Choroid plexus epithelial cell (primary cell): ENCODE measurements at regions not wholly inside any gene's neighbourhood (a gene's known extent, or its start where the extent isn't known, plus 50 kb on each side); places are given as distances from the start of the nearest gene placed in this dataset.

Experiments
- DNase-seq: peaks from one replicate; pipeline ENCODE4 v3.0.0-alpha.2; 2010; ENCODE audit warnings: low read depth
- H3K4me3 ChIP-seq: 2 replicates; pipeline ENCODE4 v1.5.1; 2011; ENCODE audit warnings: low read depth, mild to moderate bottlenecking, control low read depth, low read length, moderate library complexity
- TF ChIP-seq, protein P1 (sequence below): conservative IDR thresholded peaks from 2 replicates; pipeline ENCODE4 v1.5.1; 2011; ENCODE audit warnings: low read depth, mild to moderate bottlenecking, control low read depth, inconsistent platforms, low read length, moderate library complexity

DNA sequence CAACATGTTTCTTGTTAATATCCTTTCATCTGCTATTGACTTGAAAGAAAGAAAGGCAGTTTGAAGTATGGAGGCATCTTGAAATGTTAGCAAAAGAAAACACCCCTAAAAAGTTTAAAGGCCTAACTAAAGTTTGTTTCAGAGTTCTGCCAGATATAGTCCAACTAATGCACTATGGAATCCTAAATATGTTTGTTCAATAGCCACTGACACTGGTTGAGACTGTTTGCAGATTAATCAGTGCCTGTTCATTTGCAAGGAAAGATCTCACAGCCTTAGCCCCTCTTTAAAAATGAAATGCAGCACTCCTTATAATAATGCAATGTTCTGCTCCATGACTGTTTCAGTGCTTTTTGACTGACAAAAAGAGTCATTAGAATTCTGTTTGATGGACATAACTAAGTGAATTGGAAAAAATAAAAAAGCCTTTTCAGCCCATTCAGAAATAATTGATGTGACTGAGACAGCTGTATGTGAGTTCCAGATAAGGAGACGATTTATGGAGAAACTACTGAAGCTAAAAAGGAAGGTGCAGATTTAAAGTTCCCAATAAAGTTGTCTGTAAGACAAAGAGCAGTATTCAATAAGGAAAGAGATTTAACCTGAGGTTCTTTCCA lies 192.0 kb downstream of the PCDH7 start:
- H3K4me3 ChIP-seq: no peak overlapping the region
- TF ChIP-seq, protein P1, sequence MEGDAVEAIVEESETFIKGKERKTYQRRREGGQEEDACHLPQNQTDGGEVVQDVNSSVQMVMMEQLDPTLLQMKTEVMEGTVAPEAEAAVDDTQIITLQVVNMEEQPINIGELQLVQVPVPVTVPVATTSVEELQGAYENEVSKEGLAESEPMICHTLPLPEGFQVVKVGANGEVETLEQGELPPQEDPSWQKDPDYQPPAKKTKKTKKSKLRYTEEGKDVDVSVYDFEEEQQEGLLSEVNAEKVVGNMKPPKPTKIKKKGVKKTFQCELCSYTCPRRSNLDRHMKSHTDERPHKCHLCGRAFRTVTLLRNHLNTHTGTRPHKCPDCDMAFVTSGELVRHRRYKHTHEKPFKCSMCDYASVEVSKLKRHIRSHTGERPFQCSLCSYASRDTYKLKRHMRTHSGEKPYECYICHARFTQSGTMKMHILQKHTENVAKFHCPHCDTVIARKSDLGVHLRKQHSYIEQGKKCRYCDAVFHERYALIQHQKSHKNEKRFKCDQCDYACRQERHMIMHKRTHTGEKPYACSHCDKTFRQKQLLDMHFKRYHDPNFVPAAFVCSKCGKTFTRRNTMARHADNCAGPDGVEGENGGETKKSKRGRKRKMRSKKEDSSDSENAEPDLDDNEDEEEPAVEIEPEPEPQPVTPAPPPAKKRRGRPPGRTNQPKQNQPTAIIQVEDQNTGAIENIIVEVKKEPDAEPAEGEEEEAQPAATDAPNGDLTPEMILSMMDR: no peak

DNA sequence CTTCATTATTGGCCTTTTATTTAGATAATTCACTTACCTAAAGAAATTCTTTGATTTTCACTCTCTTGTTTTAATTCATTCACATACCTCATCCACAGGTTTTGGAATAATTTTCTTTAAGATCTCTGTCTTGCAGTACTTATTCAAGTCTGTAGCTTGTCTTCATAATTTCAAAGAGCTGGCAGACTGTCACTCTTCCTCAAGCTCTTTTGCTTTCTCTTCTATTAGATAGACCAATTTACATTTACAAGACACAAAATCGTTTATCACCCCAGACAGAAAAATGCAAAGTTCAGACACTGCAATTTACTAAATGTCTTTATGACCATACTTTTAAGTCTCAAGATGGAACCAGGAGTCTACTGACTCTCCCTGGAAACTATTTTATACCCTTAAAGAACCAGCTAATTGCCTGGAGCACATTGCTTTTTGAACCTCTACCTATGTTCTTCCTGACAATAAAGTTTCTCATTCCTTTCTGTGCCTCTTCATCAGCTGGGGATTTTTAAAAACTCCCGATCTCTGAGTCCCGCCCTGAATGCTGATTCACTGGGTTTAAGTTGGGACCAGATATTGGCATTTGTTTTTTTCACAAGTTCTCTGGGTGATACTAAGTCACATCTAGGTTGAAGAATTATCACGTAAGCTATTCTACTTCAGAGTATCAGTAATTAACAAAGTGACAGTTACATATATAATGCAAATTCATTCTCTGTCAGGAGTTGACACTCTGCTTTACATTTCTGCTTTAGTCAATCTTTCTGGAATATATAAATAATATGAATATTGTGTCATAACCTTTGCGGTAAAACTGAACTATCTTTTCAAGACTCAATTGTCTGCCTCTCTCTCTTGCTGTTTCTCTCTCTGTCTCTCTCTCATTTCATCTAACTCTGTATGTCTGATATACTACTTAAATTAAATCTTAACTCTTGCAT lies 196.4 kb downstream of the PCDH7 start:
- DNase-seq: no peak
- TF ChIP-seq, protein P1: no peak
- no peak overlapping the region for H3K4me3 ChIP-seq

More for the DNA sequence above, 192.0 kb downstream of the PCDH7 start:
- DNase-seq: peak; percentile 41

DNA sequence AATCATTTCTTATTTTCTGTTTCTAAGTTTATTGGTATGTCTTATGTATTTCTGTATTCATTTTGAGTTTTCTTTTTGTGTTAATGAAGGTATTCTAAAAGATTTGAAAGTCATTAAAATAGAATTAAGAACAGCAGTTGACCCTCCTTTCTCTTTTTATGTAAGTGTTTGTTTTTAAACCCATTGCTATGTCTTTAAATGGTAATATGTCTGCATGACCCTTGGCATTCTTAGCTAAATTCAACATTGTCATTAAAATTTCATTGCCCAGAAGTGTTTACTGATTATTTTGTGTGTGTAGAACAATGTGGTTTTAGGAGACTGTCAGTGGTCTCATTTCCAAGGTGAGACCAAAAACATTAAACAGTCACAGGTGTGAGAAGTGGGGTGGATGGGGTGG lies 197.8 kb downstream of the PCDH7 start:
- TF ChIP-seq, protein P1: no peak
- H3K4me3 ChIP-seq: no peak overlapping the region
- no peak for DNase-seq

DNA sequence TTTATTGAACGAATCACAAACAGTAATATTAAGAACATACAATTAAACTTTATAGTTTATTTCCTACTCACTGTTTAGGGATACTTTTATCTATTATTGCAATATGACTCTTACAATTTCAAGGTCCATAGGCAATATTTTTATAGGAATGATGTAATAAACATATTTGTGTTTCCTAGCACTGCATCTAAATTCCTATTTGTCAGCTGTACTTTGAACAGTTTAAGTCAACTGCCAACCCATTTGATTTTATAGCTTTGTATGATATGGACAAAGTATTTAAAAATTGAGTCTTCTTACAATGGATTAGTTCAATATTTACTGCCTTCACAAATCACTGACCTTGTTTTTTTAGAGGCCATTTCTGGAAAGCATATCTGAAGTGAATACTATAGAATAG lies 199.3 kb downstream of the PCDH7 start:
- no peak for DNase-seq
- H3K4me3 ChIP-seq: no peak overlapping the region
- TF ChIP-seq, protein P1: no peak

DNA sequence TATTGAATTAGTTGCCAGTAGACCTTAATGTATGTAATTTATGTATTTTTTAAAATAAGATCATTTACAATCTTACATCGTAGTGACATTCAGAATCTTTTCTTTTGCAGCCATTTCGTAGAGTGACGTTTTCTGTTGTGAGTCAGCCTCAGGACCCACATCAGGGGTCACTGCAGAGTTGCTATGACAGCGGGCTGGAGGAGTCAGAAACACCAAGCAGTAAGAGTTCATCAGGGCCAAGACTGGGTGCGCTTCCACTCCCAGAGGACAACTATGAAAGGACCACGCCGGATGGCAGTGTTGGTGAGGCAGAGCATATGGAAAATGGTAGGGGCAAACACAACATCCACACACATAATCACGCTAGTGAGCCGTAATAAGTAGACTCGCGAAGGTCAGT lies 199.9 kb downstream of the PCDH7 start:
- no peak for DNase-seq
- TF ChIP-seq, protein P1: no peak
- no peak overlapping the region for H3K4me3 ChIP-seq

DNA sequence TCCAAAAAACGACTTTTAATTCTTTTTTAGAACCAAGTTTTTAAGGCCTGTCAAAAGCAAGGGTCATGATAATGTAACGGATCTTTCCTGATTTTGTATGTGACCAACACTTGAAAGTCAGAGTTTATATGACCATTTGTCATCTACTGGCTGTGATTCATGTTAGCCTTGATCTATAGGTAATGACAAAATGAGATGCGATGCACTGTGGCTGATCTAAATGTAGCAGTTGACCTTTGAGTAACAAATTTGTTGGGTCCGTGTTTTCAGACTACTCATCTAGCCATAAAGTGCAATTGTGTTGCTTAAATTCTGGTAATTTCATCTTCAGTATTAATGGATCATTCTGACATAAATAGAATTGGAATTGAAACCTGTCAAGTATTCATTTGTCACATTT lies 202.5 kb downstream of the PCDH7 start:
- DNase-seq: no peak
- TF ChIP-seq, protein P1: no peak

More for the DNA sequence above, 202.5 kb downstream of the PCDH7 start:
- H3K4me3 ChIP-seq: no peak overlapping the region
